Osteocyte (in vitro differentiated cells): ENCODE measurements at regions not wholly inside any gene's neighbourhood (a gene's known extent, or its start where the extent isn't known, plus 50 kb on each side); places are given as distances from the start of the nearest gene placed in this dataset.

Experiments
- DNase-seq: peaks from one replicate; pipeline ENCODE4 v3.0.0; 2021; ENCODE audit warnings: mixed read lengths; ENCODE audit not compliant: unreplicated experiment; ENCODE audit errors: extremely low spot score
- H3K27ac Mint-ChIP-seq: one replicate; pipeline ENCODE4 v1.8.0; 2021; ENCODE audit warnings: mild to moderate bottlenecking, mixed read lengths; ENCODE audit not compliant: unreplicated experiment
- H3K27me3 Mint-ChIP-seq: one replicate; pipeline ENCODE4 v1.8.0; 2021; ENCODE audit warnings: mixed read lengths; ENCODE audit not compliant: unreplicated experiment
- H3K36me3 Mint-ChIP-seq: one replicate; pipeline ENCODE4 v1.8.0; 2021; ENCODE audit warnings: mixed read lengths; ENCODE audit not compliant: unreplicated experiment
- H3K4me1 Mint-ChIP-seq: one replicate; pipeline ENCODE4 v1.8.0; 2021; ENCODE audit warnings: mixed read lengths; ENCODE audit not compliant: unreplicated experiment
- H3K4me3 Mint-ChIP-seq: one replicate; pipeline ENCODE4 v1.8.0; 2021; ENCODE audit warnings: mild to moderate bottlenecking, moderate library complexity, mixed read lengths; ENCODE audit not compliant: unreplicated experiment
- H3K9me3 Mint-ChIP-seq: one replicate; pipeline ENCODE4 v1.8.0; 2021; ENCODE audit warnings: mixed read lengths; ENCODE audit not compliant: unreplicated experiment
- TF ChIP-seq, protein P1 (sequence below): fragments of 200-600 bp; sonication (generic); IDR thresholded peaks from 2 replicates; pipeline ENCODE4 v1.5.0; 2021; ENCODE audit warnings: antibody characterized with exemption, mild to moderate bottlenecking, moderate library complexity

DNA sequence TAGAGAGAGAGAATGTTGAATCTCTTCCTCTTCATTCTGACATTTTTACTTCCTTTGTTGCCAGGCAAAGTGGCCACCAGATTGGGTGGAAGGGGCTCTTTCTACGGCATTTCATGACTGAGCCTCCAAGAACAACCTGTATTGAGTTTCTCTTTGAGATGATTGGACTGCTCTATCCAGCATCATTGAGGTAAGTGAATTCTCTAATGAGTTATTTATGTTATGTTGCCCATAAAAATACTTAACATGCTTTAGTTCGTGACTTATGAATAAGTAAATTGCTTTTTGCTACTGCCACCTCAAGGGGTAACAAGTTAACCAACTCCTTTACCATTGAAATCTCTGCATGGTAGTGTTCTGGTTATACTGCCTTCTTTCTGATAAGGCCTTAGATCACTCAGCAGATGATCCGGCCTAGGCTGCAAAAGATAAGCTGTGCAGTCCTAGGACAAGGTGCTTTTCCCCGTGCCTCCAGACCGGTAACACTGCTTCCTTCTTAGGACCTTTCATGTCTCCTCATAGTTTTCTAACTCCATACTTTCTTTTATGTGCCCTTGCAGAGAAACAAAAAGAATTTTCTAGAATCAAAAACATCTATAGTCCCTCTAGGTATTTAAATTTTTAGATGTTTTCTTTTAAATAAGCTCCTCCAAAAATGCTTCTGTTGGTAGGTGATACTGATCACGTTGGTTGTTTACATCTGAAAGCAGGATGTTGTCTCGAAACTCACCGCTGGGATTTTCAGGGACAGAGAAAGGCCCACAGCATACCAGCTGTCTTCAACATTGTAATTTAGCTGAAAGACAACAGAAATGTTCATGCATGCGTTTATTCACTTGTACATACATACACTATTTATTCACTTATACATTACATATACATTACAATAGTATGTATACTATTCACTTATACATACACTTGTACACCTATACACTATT, 157.1 kb upstream of the RBPJ start:
- Mint-ChIP-seq H3K36me3 (no peaks in the 10 kb centered on the region), H3K4me1 (no peaks in the 10 kb centered on the region), H3K27ac (no peak overlapping the region), H3K9me3 (peaks cover 4% of the 10 kb centered on the region), H3K27me3 (no peaks in the 10 kb centered on the region), H3K4me3 (no peak overlapping the region)
- no peak for DNase-seq
- TF ChIP-seq, protein P1, sequence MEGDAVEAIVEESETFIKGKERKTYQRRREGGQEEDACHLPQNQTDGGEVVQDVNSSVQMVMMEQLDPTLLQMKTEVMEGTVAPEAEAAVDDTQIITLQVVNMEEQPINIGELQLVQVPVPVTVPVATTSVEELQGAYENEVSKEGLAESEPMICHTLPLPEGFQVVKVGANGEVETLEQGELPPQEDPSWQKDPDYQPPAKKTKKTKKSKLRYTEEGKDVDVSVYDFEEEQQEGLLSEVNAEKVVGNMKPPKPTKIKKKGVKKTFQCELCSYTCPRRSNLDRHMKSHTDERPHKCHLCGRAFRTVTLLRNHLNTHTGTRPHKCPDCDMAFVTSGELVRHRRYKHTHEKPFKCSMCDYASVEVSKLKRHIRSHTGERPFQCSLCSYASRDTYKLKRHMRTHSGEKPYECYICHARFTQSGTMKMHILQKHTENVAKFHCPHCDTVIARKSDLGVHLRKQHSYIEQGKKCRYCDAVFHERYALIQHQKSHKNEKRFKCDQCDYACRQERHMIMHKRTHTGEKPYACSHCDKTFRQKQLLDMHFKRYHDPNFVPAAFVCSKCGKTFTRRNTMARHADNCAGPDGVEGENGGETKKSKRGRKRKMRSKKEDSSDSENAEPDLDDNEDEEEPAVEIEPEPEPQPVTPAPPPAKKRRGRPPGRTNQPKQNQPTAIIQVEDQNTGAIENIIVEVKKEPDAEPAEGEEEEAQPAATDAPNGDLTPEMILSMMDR = no peak

DNA sequence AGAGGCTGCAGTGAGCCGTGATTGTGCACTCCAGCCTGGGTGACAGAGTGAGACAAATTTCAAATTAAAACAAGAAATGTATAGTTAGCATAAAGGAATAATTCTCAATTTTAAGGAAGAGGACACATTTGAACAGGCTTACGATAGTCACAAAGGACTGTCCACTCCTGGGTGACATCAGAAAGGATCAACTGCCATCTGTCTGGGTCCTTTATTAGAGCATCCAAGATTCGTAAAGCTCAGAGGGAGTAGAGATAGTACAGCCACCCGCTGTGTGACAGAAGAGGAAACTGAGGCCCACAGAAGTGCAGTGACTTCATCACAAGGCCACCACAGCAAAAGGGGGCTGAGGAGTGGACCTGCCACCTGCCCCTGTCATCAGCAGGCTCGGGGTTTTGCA, 149.3 kb upstream of the RBPJ start:
- Mint-ChIP-seq H3K9me3 (no peaks in the 10 kb centered on the region), H3K4me3 (no peak overlapping the region), H3K36me3 (no peaks in the 10 kb centered on the region), H3K4me1 (peaks cover 17% of the 10 kb centered on the region), H3K27ac (peak overlapping the region; percentile 48), H3K27me3 (no peaks in the 10 kb centered on the region)
- TF ChIP-seq, protein P1 = no peak
- DNase-seq = no peak

DNA sequence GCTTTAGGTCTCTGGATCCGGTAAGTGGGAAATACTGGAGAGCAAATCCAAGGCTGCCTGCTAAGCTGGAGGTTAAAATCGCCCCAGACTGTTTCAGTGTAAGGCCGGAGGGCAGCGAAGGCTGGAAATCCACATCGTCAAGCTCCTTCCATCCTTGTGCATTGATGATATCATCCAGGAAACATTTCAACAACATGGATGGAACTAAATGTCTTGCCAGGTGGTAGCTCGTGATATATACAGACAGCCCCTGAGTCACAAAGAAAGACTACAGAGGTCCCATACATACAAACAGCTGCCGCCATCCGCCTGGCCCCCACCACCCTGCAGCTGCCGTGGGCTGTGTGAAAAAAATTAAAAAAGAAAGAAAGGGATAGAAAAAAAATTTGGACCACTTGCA, 148.9 kb upstream of the RBPJ start:
- DNase-seq = no peak
- TF ChIP-seq, protein P1 = no peak
- Mint-ChIP-seq H3K9me3 (no peaks in the 10 kb centered on the region), H3K36me3 (no peaks in the 10 kb centered on the region), H3K4me3 (peak overlapping the region; percentile 23), H3K27ac (peak overlapping the region; percentile 48), H3K27me3 (no peaks in the 10 kb centered on the region), H3K4me1 (peaks cover 17% of the 10 kb centered on the region)

DNA sequence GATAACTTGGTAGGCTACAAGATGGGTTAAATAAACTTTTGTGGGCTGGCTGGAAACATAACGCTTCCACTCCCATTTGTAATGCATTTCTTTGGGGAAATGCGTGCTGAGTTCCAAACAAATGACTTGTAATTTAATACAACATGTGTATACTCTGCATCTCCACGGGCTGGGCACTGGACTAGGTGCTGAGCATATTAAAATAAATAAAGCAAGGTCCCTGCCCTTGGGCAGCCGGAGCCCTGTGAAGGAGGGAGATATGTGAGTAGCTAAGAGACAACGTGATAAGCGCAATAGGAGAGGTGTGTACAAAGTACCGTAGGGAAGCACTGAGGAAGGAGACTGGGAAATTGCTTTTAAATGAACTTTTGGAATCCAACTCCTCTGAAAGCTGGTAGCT, 147.2 kb upstream of the RBPJ start:
- Mint-ChIP-seq H3K36me3 (no peaks in the 10 kb centered on the region), H3K27ac (no peak overlapping the region), H3K4me3 (no peak overlapping the region), H3K9me3 (no peaks in the 10 kb centered on the region), H3K4me1 (peaks cover 17% of the 10 kb centered on the region), H3K27me3 (no peaks in the 10 kb centered on the region)
- TF ChIP-seq, protein P1 = no peak
- no peak for DNase-seq

DNA sequence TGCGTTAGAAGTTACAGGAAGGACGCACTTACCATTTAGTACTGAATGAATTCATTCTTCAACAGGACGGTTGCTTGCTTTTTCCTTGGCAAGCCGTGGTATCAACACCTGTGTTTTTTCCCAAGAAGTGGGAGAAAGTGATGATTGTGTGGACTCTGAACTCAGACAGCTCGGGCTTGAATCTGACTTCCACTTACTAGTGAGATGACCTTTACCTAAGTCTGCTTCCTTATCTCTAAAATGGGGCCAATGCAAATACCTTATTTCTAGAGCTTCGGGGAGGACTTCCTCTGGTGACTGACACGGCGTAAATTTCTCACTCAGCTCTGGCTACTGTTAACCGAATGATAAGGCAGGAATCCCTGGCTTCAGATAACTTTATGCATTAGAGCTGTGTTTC, 146.8 kb upstream of the RBPJ start:
- no peak for DNase-seq
- TF ChIP-seq, protein P1 = no peak
- H3K27me3 Mint-ChIP-seq = no peaks in the 10 kb centered on the region
- peaks cover 17% of the 10 kb centered on the region for H3K4me1 Mint-ChIP-seq
- no peak overlapping the region for H3K4me3 Mint-ChIP-seq
- H3K9me3 Mint-ChIP-seq = no peaks in the 10 kb centered on the region
- no peak overlapping the region for H3K27ac Mint-ChIP-seq
- H3K36me3 Mint-ChIP-seq = no peaks in the 10 kb centered on the region
